ENCODE measurements at regions not wholly inside any gene's neighbourhood (a gene's known extent, or its start where the extent isn't known, plus 50 kb on each side); places are given as distances from the start of the nearest gene placed in this dataset.

DNA sequence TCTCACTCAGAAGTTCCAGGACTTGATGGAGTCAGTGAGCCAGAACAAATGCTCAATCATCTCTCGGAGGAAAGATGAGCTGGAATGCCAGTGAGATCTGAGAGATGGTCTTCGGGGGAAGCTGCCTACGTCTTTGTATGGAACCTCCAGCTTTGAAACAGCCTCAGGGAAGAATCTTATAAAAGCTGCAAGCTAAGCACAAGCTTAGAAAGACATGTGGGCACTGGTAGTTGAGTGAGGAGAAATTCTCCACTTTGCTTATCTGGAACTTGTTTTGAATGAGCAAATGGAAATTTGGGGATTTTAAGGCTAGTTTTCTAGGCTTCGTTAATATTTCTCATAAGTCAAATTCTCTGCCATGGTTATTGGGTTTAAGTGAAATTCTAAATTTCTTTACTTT lies 594.4 kb downstream of the QKI start:
- DNase-seq: no peak

DNA sequence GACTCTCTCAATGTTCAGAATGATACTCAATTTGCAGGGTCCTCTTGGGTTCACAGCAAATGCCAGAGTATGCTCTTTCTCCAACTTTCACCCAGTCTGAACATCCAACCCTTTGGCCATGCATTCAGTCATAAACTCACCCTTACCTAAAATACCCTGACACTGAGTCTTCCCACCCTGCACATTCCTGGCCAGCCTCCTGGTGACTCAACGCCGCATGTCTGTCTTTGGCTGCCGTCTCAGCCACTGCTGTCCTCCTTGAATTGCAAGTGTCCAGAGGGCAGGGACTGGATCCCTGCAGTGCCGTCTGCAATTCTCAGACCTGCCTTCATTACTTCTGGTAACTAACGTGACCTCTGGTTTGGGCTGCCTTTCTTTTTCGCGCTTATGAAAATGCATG lies 593.4 kb downstream of the QKI start:
- no peak for DNase-seq

GRCh38 chr6:164006459-164006858 lies 591.9 kb downstream of the QKI start:
- no peak for DNase-seq

GRCh38 chr6:164005004-164005711 lies 590.6 kb downstream of the QKI start:
- DNase-seq: no peak

- no peak for DNase-seq
Measured at GRCh38 chr6:164000276-164000675, 585.8 kb downstream of the QKI start.

DNA sequence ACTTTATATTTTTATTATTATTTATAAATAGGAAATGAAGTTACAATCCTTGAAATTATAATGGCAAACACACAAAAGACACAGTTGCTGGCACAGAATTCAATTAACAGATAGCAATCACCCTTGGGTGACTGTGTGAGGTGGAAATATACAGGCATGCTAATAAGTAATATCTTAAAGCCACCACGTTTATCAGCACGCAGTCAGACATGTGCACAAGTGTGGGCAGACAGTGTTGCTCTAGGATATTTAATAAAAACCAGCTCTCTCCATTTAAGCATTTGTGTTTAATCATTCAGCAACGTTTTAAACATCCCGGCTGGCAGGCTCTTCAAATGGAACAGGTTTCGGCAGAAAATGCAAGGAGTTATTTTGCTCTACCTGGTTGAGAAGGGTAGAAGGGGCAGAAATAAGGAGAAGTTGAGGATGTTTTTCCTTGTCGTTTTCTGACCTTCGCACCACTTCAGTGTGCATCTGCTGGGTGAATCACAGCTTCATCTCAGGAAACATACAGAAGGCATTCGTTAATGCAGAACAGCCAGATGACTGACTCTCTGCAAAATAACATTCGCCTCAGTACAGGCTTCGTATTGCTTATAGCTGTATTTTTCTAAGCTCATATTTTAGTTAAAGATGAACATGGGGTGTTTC lies 585.1 kb downstream of the QKI start:
- no peak for DNase-seq

DNA sequence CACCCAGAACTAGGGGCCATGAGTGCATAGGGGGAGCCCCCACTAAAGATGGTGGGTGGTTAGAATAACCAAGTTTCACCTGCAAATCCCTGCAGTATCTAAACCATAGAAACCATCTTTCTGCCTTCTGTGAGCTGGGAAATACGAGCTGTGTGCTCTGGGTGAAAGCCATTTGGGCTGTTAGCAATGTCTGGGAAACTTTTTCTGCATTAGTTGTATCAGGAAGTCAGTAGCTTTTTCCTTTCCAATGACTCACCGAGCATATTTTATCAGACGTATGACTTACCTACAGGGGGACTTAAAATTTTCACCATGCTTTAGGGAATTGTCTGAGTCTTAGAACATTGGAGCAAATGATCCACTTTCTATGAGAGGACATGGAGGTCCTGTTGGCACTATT lies 584.0 kb downstream of the QKI start:
- no peak for DNase-seq

DNA sequence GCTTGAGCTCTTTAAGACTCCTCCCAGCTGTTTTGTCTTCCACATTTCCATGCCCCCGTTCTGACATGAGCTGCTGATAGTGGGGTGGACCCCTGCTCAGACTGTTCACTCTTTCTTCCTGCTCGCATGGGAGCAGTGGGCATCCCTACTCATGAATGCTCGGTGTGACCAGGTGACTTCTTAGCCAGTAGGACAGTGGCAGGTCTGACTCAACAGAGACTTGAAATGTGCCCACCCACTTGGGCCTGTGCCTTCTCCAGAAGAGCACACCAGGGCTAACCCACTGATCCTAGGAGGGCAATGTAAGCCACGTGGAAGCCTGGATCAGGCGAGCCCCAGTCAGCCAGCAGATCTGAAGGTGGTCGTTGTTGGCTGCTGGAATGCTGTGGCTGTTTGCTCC lies 582.0 kb downstream of the QKI start:
- no peak for DNase-seq

GRCh38 chr6:163994566-163994965 lies 580.0 kb downstream of the QKI start:
- DNase-seq: no peak

DNA sequence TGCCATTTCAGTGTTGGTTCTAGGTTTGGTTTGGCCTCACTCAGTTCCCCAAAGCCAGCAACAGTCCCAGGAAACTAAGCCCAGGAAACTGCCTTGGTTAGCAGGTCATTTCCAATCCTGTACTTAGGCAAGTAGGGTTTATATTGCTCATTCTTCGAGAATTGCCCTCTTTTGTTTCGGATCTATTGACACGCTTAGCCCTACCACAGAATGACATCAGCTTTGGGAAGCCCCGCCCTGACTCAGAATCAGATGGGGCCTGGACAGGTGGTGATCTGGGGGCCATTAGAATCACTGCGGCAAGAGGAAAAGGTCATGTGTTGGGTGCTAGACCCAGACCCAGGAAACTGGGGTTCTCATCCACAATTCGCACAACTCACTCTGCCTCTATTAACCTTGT lies 578.2 kb downstream of the QKI start:
- no peak for DNase-seq

DNA sequence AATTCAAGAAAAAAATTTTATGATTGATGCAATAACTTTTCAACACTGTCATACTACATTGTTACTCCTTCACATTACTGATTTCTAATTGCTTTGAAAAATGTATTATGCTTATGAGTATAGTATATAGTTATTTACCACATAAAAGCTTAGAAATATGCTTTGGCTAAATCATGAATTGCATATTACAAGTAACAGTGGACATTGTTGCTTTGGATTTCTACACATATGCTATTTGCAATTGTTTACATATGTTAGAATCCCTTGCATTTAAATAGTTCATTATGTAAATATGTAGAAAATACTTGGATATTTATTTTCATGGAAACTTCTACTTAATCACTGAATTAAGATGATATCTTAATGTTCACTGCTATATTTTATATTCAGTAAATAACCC lies 577.5 kb downstream of the QKI start:
- no peak for DNase-seq

DNA sequence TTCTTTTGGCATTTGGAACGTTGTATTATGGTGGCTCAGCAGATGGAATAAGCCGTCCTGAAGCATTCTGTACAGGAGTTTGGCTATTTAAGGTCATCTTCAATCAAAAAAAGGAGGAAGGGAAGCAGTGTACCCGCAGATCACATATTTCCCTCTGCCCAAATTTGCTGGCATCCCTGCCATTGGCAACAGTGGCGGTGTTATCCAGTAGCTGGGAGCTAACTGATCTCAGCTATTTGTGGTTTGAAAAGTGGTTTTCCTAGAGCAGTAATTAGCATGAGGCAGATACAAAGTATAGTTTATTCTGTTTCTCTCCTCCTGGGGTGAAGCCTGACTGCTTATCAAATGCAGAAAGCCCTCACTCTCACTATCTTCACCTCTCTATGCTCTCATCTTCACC lies 576.8 kb downstream of the QKI start:
- no peak for DNase-seq

- DNase-seq: no peak
Measured at GRCh38 chr6:163986313-163986712, 571.8 kb downstream of the QKI start.

GRCh38 chr6:163985710-163986109 lies 571.2 kb downstream of the QKI start:
- no peak for DNase-seq

- no peak for DNase-seq
Measured at GRCh38 chr6:163985040-163985439, 570.5 kb downstream of the QKI start.

- DNase-seq: no peak
Measured at GRCh38 chr6:163984124-163984936, 569.8 kb downstream of the QKI start.

DNA sequence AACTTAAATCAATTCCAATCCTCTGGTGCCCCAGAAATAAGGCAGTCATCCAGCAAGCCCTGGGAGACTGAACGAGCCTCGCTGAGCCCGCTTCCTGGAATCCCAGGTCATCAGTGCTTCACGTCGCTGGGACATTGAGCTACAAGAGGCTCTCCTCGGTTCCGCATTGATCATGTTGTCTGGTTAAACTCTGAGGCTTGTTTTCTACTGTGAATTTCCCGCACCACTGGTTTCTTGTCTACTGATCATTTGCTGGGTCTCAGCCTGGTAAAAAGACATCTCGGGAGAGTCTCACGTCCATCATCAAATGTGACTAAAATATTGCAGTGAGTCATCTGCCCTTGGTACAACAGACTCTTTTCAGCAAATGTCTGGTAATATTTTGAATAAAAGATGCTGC lies 569.2 kb downstream of the QKI start:
- DNase-seq: no peak

GRCh38 chr6:163974322-163974721 lies 559.8 kb downstream of the QKI start:
- DNase-seq: no peak

DNA sequence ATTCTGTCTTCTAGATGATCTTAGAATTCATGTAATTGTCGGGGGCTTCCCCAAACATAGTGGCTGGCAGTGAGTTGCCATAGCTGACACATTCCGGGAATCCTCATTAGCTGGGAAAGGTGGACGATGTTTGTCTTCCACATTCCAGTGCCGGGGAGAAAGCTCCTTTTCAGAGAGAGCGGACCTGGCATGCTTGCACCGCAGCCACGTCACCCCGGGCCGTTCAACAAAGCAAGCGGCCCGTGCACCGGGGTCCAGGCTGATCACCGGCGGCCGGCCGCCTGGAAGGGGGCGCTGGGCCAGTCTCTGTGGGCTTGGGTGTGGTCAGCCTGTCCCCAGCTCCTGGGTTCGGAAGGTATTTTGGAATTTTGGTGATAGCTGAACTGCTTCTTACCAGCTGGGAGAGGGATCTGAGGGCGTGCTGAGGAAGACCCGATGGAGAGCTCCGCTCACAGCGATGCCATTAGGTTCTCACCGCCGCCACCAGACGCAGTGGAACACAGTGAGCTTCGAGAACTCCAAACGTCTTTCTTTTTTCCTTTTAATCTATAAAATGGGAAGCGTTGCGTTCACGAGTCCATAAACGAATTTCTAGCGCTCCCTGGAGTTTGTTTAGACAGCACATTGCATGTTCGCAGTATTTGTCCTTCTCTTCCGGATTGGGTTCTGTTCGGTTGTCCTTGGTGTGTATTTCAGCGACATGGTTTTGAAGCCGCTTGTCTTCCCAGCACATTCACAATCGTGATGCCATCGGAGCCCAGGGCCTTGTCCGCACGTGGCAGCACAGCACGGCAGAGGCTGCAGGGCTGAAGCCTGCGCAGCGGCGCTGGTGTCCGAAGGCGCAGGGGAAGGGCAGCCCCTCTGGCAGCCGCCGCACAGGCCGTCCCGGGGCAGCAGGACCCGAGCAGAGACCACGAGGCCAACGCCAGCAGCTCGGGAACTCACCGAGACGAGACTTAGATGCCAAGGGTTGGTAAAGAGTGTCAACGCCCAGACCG lies 557.6 kb downstream of the QKI start:
- DNase-seq: no peak

- DNase-seq: no peak
Measured at GRCh38 chr6:163970846-163971564, 556.5 kb downstream of the QKI start.

DNA sequence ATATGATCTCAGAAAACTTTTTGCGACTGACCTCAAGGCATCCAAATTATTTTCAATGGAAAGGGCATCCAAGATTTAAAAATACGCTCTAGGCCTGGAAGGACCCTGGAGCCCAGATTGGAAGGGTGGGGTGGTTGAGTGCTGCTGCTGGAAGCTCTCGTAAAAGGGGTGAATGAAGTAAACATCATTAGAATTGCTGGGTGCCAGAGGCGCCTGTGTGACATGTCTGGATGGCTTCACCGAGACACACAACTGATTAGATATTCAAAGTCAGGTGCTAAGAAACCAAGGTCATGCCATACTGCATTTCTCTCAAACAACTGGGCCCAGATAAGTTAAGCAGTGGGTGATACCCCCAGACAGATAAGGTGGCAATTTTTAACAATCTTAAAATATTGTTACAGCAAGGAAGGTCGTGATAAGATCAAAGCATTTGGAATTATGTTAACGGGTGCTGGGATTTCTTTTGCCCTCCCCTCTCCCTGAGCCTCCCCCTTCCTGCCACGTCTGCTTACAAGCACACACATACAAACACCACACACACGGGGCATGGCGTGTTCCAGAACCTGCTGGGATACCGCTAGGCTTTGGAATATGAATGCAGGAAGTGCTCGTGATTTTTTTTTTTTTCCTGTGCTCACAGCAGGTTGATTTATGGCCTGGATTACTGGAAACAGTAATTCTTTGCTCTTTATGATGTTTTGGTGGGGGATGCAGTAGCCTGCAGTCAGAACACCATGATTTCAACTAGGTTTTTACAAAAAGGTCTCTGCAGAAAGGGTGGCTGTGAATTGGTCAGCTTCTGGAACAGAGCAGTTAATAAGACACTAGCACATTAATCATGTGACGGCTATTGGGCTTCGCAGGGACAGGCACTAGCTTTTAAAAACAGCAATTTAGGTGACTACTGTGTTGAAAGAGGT lies 551.2 kb downstream of the QKI start:
- DNase-seq: no peak
